GM21529 (cell line): ENCODE measurements at regions not wholly inside any gene's neighbourhood (a gene's known extent, or its start where the extent isn't known, plus 50 kb on each side); places are given as distances from the start of the nearest gene placed in this dataset.

Source experiments
- ATAC-seq: cut with Tn5 transposase; IDR thresholded peaks from one replicate; pipeline ENCODE4 v1.9.1; 2021; ENCODE audit not compliant: unreplicated experiment

GRCh38 chr17:73723317-73723716 is 79.1 kb upstream of the SDK2 start:
- no peak for ATAC-seq

GRCh38 chr17:73724341-73724740 is 80.1 kb upstream of the SDK2 start:
- no peak for ATAC-seq

- no peak for ATAC-seq
Measured at GRCh38 chr17:73724990-73725389, 80.7 kb upstream of the SDK2 start.

GRCh38 chr17:73725794-73726515 is 81.7 kb upstream of the SDK2 start:
- no peak for ATAC-seq

- ATAC-seq: no peak
Measured at GRCh38 chr17:73727941-73728340, 83.7 kb upstream of the SDK2 start.

- no peak for ATAC-seq
Measured at GRCh38 chr17:73729101-73729500, 84.9 kb upstream of the SDK2 start.

GRCh38 chr17:73731733-73732132 is 87.5 kb upstream of the SDK2 start:
- no peak for ATAC-seq

- no peak for ATAC-seq
Measured at GRCh38 chr17:73733517-73733916, 89.3 kb upstream of the SDK2 start.

- ATAC-seq: no peak
Measured at GRCh38 chr17:73735245-73735644, 91.0 kb upstream of the SDK2 start.

- ATAC-seq: no peak
Measured at GRCh38 chr17:73738751-73739575, 94.7 kb upstream of the SDK2 start.

GRCh38 chr17:73740370-73740769 is 96.1 kb upstream of the SDK2 start:
- no peak for ATAC-seq

GRCh38 chr17:73742948-73743381 is 98.7 kb upstream of the SDK2 start:
- ATAC-seq: no peak

GRCh38 chr17:73743518-73744201 is 99.4 kb upstream of the SDK2 start:
- no peak for ATAC-seq

- no peak for ATAC-seq
Measured at GRCh38 chr17:73744411-73744810, 100.2 kb upstream of the SDK2 start.

GRCh38 chr17:73746314-73747073 is 102.2 kb upstream of the SDK2 start:
- ATAC-seq: no peak

GRCh38 chr17:73747221-73748002 is 103.2 kb upstream of the SDK2 start:
- no peak for ATAC-seq

- no peak for ATAC-seq
Measured at GRCh38 chr17:73748508-73748907, 104.3 kb upstream of the SDK2 start.

- no peak for ATAC-seq
Measured at GRCh38 chr17:73749337-73749823, 105.1 kb upstream of the SDK2 start.

GRCh38 chr17:73749928-73750605 is 105.8 kb upstream of the SDK2 start:
- no peak for ATAC-seq

- no peak for ATAC-seq
Measured at GRCh38 chr17:73750975-73751374, 106.7 kb upstream of the SDK2 start.
